Hypothalamus (tissue), 51 donors: ENCODE measurements at regions not wholly inside any gene's neighbourhood (a gene's known extent, or its start where the extent isn't known, plus 50 kb on each side); places are given as distances from the start of the nearest gene placed in this dataset.
"Not testable (repeated sequence)": the region's sequence is repeated elsewhere in the genome, so short reads cannot be mapped to it uniquely, and the experiment has no call there.

Experiments
- DNase-seq, 51 donors: peaks; one replicate each; lab custom pipeline; 2025; lab: John Stamatoyannopoulos, UW

DNA sequence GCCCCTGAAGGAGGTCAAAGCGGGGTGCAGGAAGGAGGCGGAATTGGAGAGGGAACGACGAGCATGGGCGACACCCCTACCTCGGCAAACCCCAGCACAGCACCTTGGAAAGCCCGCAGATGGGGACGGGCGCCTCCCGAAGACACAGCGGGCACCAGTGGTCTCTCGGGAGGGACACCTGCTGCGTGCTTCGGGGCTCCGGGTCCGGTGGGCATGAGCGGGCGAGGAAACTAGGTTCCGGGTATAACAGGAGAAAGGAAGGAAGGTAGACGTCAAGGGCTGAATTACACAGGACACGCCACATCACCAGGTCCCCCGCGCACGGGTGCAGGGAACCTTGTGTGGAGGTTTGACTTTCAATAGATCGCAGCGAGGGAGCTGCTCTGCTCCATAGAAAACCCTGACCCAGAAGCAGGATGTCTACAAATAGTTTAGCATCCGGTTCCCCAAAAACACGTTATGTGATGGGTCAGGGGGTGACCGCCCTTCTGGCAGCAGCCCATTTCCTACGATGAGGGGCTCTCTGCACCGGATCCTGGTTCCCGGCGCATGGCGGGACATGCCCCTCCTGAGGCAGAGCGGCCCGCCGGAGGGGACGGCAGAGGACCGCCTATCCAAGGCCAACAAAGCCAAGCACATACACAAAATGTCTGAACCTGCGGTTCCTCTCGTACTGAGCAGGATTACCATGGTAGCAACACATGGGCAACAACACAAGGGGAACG, 196.9 kb downstream of the ALG10 start:
- DNase-seq = peak in 1 of 51 donors; percentile 45

DNA sequence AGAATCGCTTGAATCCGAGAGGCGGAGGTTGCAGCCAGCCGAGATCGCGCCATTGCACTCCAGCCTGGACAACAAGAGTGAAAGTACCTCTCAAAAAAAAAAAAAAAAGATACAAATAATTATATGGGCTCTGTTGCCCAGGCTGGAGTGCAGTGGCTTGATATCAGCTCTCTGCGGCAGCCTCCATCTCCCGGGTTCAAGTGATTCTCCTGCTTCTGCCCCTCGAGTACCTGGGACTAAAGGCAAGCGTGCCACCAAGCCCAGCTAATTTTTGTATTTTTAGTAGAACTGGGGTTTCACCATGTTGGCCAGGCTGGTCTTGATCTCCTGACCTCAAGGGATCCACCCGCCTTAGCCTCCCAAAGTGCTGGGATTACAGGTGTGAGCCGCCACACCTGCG, 197.8 kb downstream of the ALG10 start:
- not testable (repeated sequence) for DNase-seq

DNA sequence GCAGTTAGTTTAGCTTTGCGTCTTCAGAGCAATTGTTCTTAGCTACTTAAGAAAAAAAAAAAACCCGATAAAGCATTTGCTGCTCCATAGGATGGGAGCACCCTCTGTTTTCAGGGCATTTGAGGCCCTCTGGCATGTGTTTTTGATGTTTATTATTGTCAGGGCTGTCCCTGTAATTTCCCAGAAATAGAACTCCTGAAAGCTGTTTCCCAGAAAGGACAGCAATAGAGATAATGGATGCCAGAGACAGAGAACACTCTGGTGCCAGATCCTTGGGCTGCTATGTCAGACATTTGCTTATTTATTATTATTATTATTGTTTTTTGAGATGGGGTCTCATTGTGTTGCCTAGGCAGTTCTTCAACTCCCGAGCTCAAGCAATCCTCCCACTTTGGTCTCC, 201.3 kb downstream of the ALG10 start:
- DNase-seq = no peak

DNA sequence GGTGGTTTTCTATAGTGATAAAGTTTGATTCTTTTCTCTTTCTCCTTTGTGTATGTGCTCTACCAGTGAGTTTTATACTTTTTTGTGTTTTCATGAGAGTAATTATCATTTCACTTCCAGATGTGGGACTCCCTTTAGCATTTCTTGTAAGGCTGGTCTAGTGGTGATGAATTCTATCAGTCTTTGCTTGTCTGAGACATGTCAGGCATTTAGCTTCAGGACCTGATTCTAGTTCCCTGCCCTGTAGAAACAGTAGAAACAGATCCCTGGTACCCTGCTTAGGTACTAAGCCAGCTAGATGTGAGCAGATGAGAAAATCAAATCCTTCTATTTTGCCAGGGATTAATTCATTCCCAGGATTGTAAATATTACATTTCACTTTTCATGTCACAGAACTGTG, 203.7 kb downstream of the ALG10 start:
- DNase-seq = not testable (repeated sequence)

DNA sequence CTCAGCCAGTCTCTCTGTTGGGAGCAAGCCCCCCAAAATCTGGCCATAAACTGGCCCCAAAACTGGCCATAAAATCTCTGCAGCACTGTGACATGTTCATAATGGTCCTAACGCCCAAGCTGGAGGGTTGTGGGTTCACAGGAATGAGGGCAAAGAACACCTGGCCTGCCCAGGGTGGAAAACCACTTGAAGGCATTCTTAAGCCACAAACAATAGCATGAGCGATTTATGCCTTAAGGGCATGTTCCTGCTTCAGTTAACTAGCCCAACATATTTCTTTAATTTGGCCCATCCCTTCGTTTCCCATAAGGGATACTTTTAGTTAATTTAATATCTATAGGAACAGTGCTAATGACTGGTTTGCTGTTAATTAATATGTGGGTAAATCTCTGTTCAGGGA, 205.8 kb downstream of the ALG10 start:
- not testable (repeated sequence) for DNase-seq

DNA sequence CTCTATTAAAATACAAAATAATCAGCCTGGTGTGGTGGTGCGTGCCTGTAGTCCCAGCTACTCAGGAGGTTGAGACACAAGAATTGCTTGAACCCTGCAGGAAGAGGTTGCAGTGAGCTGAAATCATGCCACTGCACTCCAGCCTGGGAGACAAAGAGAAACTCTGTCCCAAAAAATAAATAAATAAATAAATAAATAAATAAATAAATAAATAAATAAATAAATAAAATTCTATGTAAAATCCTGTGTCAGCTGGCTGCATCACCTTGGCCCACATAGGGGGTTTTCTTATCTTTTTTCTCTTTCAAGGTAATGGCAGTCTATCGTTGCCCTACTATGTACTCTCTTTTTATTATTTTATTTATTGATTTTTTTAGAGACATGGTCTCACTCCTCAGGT, 206.7 kb downstream of the ALG10 start:
- DNase-seq = not testable (repeated sequence)

DNA sequence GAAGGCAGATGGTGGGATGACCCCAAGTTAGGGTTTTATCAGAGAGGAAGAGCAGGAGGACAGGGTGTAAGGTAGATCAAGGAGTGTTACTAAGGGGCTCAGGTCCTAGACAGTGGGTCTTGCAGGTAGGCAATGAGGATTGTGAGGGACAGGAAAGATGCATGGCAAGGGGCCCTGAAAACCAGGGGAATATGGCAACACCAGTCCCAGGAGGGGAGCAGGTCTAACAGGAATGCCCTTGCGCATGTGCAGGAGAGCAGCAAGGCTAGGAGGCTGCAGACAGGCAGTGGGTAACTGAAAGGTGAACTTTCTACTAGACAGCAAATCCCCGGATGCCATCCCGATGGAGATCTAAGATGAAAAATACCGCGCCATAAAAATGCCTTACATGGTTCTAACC, 211.3 kb downstream of the ALG10 start:
- no peak for DNase-seq

DNA sequence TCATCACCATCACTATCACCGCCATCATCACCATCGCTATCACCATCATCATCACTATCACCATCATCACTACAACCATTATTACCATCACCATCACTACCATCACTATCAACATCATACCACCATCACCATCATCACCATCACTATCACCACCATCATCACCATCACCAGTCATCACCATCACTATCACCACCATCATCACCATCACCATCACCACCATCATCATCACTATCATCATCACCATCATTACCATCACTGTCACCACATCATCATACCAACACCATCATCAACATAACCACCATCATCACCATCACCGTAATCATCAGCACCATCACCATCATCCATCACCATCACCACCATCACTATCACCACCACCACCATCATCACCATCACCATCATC, 213.8 kb downstream of the ALG10 start:
- no peak for DNase-seq

DNA sequence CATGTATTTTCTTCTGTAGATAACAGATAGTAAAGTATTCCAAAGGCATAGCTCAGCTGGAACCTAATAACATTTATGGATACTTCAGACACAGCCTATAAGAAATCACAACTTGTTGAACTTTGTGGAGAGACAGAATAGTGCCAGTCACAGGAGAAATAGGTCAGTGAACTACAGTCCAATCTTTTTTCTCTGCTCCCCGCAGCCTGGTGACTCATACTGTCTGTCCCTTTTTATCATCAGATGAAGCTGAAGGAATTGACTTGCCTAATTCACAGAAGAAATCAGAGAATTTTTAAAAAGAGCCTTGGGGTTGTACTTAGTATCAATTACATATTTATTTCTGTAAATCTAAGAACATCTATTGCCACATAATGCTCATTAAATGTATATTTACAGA, 222.3 kb downstream of the ALG10 start:
- DNase-seq = no peak

DNA sequence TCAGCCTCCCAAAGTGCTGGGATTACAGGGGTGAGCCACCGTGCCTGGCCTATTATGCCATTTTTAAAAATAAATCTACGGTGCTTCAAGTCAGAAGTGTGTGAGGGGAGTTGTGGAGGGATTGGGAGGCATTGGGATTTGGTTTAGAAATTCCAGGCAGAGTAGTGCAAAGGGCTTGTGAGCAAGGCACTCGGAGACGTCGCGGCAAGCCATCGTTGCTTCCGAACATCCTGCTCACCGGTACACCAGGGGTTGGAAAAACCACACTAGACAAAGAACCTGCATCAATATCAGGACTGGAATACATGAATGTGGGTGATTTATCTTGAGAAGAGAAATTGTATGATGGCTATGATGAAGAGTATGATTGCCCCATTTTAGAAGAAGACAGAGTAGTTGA, 227.0 kb downstream of the ALG10 start:
- DNase-seq = no peak

DNA sequence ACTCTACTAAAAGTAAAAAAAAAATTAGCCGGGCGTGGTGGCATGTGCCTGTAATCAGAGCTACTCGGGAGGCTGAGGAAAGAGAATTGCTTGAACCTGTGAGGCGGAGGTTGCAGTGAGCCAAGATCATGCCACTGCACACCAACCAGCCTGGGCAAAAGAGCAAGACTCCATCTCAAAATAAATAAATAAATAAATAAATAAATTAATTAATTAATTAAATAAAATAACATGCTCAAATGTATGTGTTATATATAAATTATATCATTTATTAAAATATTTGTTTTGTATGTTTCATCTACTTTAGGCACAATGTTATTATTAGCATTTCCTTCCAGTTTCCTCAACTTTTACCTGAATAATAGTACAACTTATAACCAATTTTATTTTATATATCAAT, 229.6 kb downstream of the ALG10 start:
- not testable (repeated sequence) for DNase-seq

DNA sequence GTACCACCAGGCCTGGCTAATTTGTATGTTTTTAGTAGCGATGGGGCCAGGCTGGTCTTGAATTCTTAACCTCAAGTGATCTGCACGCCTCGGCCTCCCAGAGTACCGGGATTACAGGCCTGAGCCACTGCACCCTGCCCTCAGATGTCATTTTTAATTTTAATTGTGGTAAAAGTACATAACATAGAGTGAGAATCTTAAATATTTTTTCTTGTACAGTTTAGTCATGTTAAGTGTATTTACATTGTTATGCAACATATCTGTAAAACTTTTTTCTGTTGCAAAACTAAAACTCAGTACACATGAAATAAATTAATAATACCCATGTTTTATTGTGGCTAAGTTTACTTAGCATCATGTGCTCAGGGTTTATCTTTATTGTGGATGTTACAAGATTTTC, 231.4 kb downstream of the ALG10 start:
- DNase-seq = no peak

DNA sequence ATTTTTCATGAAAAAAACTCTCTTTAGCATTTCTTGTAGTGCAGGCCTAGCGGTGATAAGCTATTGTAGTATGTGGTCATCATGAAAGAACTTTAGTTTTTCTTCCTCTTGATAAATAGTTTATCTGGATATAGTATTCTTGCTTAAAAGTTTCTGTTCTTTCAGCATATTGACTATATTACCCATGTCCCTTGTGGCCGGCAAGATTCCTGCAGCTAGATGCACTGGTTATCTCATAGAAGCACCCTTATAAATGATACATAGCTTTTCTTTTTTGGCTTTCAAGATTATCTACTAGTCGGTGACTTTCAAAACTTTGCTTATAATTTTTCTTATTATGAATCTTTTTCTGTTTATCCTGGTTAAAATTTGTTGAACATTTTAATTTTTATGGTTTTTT, 234.8 kb downstream of the ALG10 start:
- no peak for DNase-seq

DNA sequence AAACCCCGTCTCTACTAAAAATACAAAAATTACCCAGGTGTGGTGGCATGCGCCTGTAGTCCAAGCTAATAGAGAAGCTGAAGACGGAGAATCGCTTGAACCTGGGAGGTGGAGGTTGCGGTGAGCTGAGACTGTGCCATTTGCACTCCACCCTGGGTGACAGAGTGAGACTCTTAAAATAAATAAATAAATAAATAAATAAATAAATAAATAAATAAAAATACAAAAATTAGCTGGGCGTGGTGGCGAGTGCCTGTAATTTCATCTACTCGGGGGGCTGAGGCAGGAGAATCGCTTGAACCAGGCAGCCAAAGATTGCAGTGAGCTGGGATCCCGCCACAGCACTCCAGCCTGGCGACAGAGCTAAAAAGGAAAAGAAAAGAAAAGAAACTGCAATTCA, 239.8 kb downstream of the ALG10 start:
- not testable (repeated sequence) for DNase-seq

DNA sequence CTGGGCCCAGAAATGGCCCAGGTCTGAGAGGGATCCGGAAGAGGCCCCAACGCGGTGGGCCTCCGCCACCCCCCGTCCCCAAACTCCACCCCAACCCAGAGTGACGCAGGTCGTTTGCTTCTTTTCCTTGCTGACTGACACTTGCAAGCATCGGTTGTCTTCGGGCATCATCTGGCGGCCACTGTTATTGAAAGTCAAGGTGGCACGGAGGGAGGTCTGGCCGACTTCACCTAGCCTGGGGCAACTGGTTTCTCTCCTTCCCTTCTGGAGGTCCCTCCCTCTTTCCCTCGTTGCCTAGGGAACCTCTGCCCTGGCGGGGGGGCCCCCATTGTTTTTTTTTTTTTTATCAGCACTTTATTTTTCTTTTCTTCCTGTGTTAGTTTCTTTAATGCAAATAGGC, 241.8 kb downstream of the ALG10 start:
- DNase-seq = no peak

DNA sequence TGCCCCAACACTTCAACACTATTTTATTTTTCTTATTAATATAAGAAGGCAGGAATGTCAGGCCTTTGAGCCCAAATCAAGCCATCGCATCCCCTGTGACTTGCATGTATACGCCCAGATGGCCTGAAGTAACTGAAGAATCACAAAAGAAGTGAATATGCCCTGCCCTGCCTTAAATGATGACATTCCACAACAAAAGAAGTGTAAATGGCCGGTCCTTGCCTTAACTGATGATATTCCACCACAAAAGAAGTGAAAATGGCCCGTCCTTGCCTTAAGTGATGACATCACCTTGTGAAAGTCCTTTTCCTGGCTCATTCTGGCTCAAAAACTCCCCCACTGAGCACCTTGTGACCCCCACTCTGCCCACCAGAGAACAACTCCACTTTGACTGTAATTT, 251.4 kb downstream of the ALG10 start:
- not testable (repeated sequence) for DNase-seq

DNA sequence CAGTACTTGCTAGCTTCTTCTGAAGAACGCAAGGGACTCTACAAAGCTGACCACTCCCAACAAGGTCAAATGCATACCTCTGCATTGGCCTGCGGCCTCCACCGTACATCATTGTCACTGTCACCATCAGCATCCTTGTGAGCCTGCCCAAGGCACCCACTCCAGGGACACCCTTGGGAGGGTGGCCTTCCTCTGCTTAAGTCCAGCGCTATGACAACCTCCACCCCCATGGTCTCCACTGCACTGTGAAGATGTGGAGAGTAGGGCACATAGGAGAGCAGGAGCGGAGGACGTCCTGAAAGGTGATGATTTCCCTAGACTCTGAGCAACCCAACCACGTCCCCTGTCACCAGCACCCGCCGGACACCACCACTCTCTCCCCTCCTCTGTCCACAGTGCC, 252.8 kb downstream of the ALG10 start:
- no peak for DNase-seq

DNA sequence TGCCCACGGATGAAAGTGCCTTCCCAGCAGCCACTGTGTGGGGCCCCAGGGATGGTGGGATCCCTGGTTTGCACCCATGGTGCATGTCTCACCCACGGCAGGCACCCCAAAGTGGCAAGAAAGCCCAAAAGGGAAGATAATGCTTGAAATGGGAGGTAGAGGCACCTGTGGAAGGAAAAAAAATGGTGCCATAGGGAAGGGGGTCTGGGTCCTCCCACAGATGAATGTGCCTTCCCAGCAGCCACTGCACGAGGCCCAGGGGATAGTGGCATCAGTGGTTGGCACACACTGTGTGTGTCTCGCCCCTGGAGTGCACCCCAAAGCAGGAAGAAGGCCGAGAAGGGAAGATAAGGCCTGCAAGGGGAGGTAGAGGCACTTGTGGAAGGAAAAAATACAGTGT, 264.2 kb downstream of the ALG10 start:
- DNase-seq = no peak

DNA sequence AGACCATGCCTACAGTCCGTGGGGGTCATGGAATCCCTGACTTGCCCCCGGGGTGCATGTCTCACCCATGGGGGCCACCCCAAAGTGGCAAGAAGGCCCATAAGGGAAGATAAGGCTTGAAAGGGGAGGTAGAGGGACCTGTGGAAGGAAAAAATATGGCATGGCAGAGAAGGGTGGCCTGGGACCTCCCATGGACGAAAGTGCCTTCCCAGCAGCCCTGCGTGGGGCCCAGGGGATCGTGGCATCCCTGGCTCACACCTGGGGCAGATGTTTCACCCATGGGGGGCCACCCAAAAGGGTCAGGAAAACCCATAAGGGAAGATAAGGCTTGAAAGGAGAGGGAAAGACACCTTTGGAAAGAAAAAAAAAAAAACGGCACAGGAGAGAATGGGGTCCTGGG, 264.6 kb downstream of the ALG10 start:
- DNase-seq = no peak

DNA sequence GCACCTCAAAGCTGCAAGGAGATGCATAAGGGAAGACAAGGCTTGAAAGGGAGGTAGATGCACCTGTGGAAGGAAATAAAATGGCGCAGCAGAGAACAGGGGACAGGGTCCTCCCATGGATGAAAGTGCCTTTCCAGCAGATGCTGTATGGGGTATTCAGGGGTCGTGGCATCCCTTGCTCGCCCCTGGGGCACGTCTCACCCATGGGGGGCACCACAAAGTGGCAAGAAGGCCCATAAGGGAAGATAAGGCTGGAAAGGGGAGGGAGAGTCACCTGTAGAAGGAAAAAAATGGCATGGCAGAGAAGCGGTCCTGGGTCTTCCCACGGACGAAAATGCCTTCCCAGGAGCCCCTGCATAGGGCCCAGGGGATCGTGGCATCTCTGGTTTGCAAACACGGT, 265.1 kb downstream of the ALG10 start:
- DNase-seq = no peak

DNA sequence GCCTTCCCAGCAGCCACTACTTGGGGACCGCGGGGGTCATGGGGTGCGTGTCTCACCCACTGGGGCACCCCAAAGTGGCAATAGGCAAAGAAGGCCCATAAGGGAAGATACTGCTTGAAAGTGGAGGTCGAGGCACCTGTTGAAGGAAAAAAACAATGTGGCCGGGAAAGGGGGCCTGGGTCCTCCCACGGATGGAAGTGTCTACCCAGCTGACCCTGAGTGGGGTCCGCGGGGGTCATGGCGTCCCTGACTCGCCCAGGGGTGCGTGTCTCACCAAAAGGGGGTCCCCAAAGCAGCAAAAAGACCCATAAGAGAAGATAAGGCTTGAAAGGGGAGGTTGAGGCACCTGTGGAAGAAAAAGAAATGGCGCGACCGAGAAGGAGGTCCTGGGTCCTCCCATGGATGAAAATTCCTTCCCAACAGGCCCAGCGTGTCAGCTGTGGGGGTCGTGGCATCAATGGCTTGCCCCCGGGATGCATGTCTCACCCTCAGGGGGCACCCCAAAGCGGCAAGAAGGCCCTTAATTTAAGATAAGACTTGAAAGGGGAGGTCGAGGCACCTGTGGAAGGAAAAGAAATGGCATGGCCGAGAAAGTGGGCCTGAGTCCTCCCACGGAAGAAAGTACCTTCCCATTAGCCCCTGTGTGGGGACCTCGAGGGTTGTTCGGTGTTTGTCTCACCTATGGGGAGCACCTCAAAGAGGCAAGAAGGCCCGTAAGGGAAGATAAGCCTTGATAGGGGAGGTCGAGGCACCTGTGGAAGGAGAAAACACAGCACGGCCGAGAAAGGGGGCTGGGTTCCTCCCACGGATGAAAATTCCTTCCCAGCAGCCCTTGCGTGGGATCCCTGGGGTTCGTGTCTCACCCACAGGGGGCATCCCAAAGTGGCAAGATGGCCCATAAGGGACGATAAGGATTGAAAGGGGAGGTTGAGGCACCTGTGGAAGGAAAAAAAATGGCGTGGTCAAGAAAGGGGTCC, 266.0 kb downstream of the ALG10 start:
- no peak for DNase-seq

DNA sequence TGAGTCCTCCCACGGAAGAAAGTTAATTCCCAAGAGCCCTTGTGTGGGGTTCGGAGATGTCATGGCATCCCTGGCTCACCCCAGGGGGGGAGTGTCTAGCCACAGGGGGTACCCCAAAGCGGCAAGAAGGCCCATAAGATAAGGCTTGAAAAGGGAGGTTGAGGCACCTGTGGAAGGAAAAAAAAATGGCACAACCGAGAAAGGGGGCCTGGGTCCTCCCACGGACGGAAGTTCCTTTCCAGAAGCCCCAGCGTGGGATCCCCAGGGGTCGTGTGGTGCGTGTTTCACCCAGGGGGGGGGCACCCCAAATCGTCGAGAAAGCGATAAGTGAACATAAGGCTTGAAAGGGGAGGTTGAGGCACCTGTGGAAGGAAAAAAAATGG, 266.7 kb downstream of the ALG10 start:
- no peak for DNase-seq
